MM.1S (cell line): ENCODE measurements at regions not wholly inside any gene's neighbourhood (a gene's known extent, or its start where the extent isn't known, plus 50 kb on each side); places are given as distances from the start of the nearest gene placed in this dataset.
"Not testable (repeated sequence)": the region's sequence is repeated elsewhere in the genome, so short reads cannot be mapped to it uniquely, and the experiment has no call there.

Source experiments
- DNase-seq: peaks from one replicate; pipeline ENCODE4 v3.0.0-alpha.2; 2015
- H2AFZ ChIP-seq: fragments of 300-600 bp; sonication (generic); 2 replicates; pipeline ENCODE4 v1.6.0; 2016; ENCODE audit warnings: antibody characterized with exemption, low read length
- H3F3A ChIP-seq: fragments of 300-600 bp; sonication (generic); 2 replicates; pipeline ENCODE4 v1.6.1; 2016; ENCODE audit warnings: mild to moderate bottlenecking, antibody characterized with exemption, low read length, moderate library complexity, mixed read lengths; ENCODE audit not compliant: insufficient read depth
- H3K27ac ChIP-seq: fragments of 300-600 bp; sonication (generic); 2 replicates; pipeline ENCODE4 v1.5.1; 2016; ENCODE audit warnings: mild to moderate bottlenecking, low read length
- H3K27me3 ChIP-seq: fragments of 300-600 bp; sonication (generic); replicated peaks from 2 replicates; pipeline ENCODE4 v1.6.0; 2016; ENCODE audit warnings: low read length; ENCODE audit not compliant: insufficient read depth
- H3K36me3 ChIP-seq: fragments of 300-600 bp; sonication (generic); replicated peaks from 2 replicates; pipeline ENCODE4 v1.6.1; 2016; ENCODE audit warnings: mild to moderate bottlenecking, low read length, mixed read lengths; ENCODE audit not compliant: insufficient read depth
- H3K4me1 ChIP-seq: fragments of 300-600 bp; sonication (generic); 2 replicates; pipeline ENCODE4 v1.6.1; 2016; ENCODE audit warnings: low read length, mixed read lengths
- H3K4me2 ChIP-seq: fragments of 300-600 bp; sonication (generic); 2 replicates; pipeline ENCODE4 v1.6.0; 2016; ENCODE audit warnings: low read depth, low read length
- H3K4me3 ChIP-seq: fragments of 300-600 bp; sonication (generic); 2 replicates; pipeline ENCODE4 v1.5.1; 2016; ENCODE audit warnings: low read length, mixed read lengths
- H3K79me2 ChIP-seq: fragments of 300-600 bp; sonication (generic); 2 replicates; pipeline ENCODE4 v1.6.1; 2016; ENCODE audit warnings: mixed run types, low read length, mixed read lengths
- H3K9ac ChIP-seq: fragments of 300-600 bp; sonication (generic); 2 replicates; pipeline ENCODE4 v1.6.1; 2016; ENCODE audit warnings: low read length, mixed read lengths
- H3K9me2 ChIP-seq: fragments of 300-600 bp; sonication (generic); replicated peaks from 2 replicates; pipeline ENCODE4 v1.6.1; 2016; ENCODE audit warnings: mild to moderate bottlenecking, low read length, mixed read lengths; ENCODE audit not compliant: insufficient read depth
- H3K9me3 ChIP-seq: fragments of 300-600 bp; sonication (generic); replicated peaks from 2 replicates; pipeline ENCODE4 v1.6.1; 2016; ENCODE audit warnings: mild to moderate bottlenecking, low read length, mixed read lengths; ENCODE audit not compliant: insufficient read depth
- H4K20me1 ChIP-seq: fragments of 300-600 bp; sonication (generic); 2 replicates; pipeline ENCODE4 v1.6.1; 2016; ENCODE audit warnings: mild to moderate bottlenecking, low read length, moderate library complexity, mixed read lengths; ENCODE audit not compliant: insufficient read depth
- CTCF ChIP-seq: fragments of 300-600 bp; sonication (generic); IDR thresholded peaks from 2 replicates; pipeline ENCODE4 v1.5.1; 2016; ENCODE audit warnings: antibody characterized with exemption, low read length, mixed read lengths
- EZH2 ChIP-seq: fragments of 300-600 bp; sonication (generic); optimal IDR thresholded peaks from 2 replicates; pipeline ENCODE3; 2017; ENCODE audit warnings: low read depth, mild to moderate bottlenecking, antibody characterized with exemption, low read length, mixed read lengths
- EZH2phosphoT487 ChIP-seq: fragments of 300-600 bp; sonication (generic); IDR thresholded peaks from 2 replicates; pipeline ENCODE4 v1.6.1; 2018; ENCODE audit warnings: antibody characterized with exemption, low read length

GRCh38 chr13:79896851-79897250, 415.9 kb downstream of the NDFIP2 start:
- Histone ChIP-seq H3K9me3 (no peaks in the 10 kb centered on the region), H3K27ac (no peak overlapping the region), H3K4me2 (no peak overlapping the region)

GRCh38 chr13:79895416-79895815, 414.5 kb downstream of the NDFIP2 start:
- H3K4me2 ChIP-seq, result no peak overlapping the region
- no peaks in the 10 kb centered on the region for H3F3A ChIP-seq
- no peak overlapping the region for H3K27ac ChIP-seq

More at GRCh38 chr13:79896851-79897250, 415.9 kb downstream of the NDFIP2 start:
- Histone ChIP-seq H3K36me3 (no peaks in the 10 kb centered on the region), H3K4me1 (0 out of 2 replicates have a peak, but pooled peaks cover 6% of the 10 kb centered on the region), H2AFZ (no peak overlapping the region), H3K9me2 (no peaks in the 10 kb centered on the region), H3K79me2 (no peaks in the 10 kb centered on the region), H3K27me3 (no peaks in the 10 kb centered on the region), H4K20me1 (no peaks in the 10 kb centered on the region), H3F3A (no peaks in the 10 kb centered on the region), H3K9ac (no peak overlapping the region), H3K4me3 (no peak overlapping the region)
- DNase-seq, result no peak
- no peak for TF ChIP-seq EZH2
- TF ChIP-seq CTCF, result no peak
- TF ChIP-seq EZH2phosphoT487, result no peak

GRCh38 chr13:79887278-79887677, 406.3 kb downstream of the NDFIP2 start:
- H3K9ac ChIP-seq, H3K4me1 ChIP-seq, H3K27ac ChIP-seq, H3K9me3 ChIP-seq, H3K4me3 ChIP-seq, H3F3A ChIP-seq, DNase-seq, H3K9me2 ChIP-seq, H3K36me3 ChIP-seq, H4K20me1 ChIP-seq, H2AFZ ChIP-seq, H3K79me2 ChIP-seq, H3K27me3 ChIP-seq, H3K4me2 ChIP-seq: not testable (repeated sequence)

More at GRCh38 chr13:79895416-79895815, 414.5 kb downstream of the NDFIP2 start:
- H3K79me2 ChIP-seq, result no peaks in the 10 kb centered on the region
- H3K4me1 ChIP-seq, result 0 out of 2 replicates have a peak, but pooled peaks cover 6% of the 10 kb centered on the region
- no peaks in the 10 kb centered on the region for H3K9me3 ChIP-seq
- H3K27me3 ChIP-seq, result no peaks in the 10 kb centered on the region
- no peaks in the 10 kb centered on the region for H3K9me2 ChIP-seq
- H3K36me3 ChIP-seq, result no peaks in the 10 kb centered on the region
- no peak overlapping the region for H3K9ac ChIP-seq
- no peak overlapping the region for H2AFZ ChIP-seq
- DNase-seq, result no peak
- H3K4me3 ChIP-seq, result no peak overlapping the region
- no peaks in the 10 kb centered on the region for H4K20me1 ChIP-seq
- TF ChIP-seq CTCF (no peak), EZH2 (no peak), EZH2phosphoT487 (no peak)

DNA sequence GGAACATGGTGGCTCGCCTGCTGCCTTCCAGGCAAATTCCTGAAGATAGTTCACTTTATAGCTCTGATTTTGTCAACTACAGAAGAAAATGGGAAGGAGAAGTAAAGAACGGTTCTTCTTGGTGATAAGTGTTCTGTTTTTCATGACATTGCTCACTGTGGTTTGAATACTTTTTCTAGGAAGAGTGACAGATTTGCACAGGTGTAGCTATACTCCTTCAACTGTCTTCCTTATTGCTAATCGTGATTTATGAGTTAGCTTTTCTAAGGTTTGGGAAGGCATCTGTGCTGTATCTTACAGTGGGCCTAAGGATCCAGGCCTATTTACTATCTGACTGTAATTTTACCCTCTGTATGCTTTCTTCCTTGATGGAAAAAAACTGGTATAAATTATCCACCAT, 405.6 kb downstream of the NDFIP2 start:
- no peaks in the 10 kb centered on the region for H3K36me3 ChIP-seq
- H3K4me2 ChIP-seq, result no peak overlapping the region
- H3K9me2 ChIP-seq, result no peaks in the 10 kb centered on the region
- no peaks in the 10 kb centered on the region for H3K9me3 ChIP-seq
- no peak overlapping the region for H3K9ac ChIP-seq
- TF ChIP-seq EZH2, result no peak
- TF ChIP-seq EZH2phosphoT487, result no peak
- no peak for TF ChIP-seq CTCF
- H2AFZ ChIP-seq, result no peak overlapping the region
- no peaks in the 10 kb centered on the region for H3K27me3 ChIP-seq
- H3K79me2 ChIP-seq, result no peaks in the 10 kb centered on the region
- no peaks in the 10 kb centered on the region for H4K20me1 ChIP-seq
- no peak overlapping the region for H3K4me3 ChIP-seq
- H3K27ac ChIP-seq, result no peak overlapping the region
- H3K4me1 ChIP-seq, result no peaks in the 10 kb centered on the region
- H3F3A ChIP-seq, result no peaks in the 10 kb centered on the region
- no peak for DNase-seq
